T-helper 2 cell treated with Interferon-gamma antibody and Interleukin-4, amounts not matched to agents 5 μg/mL and 100 μg/mL, for 36 hours (primary cell): ENCODE measurements at regions not wholly inside any gene's neighbourhood (a gene's known extent, or its start where the extent isn't known, plus 50 kb on each side); places are given as distances from the start of the nearest gene placed in this dataset.

ENCODE experiments used
- DNase-seq: peaks from one replicate; pipeline ENCODE4 v3.0.0; 2021; ENCODE audit warnings: low spot score
- H3K27ac Mint-ChIP-seq: one replicate; pipeline ENCODE4 v1.8.0; 2021; ENCODE audit warnings: mild to moderate bottlenecking, mixed read lengths
- H3K27me3 Mint-ChIP-seq: one replicate; pipeline ENCODE4 v1.8.0; 2021; ENCODE audit warnings: low read depth, mixed read lengths
- H3K36me3 Mint-ChIP-seq: one replicate; pipeline ENCODE4 v1.8.0; 2021; ENCODE audit warnings: low read depth, mixed read lengths
- H3K4me1 Mint-ChIP-seq: one replicate; pipeline ENCODE4 v1.8.0; 2021; ENCODE audit warnings: low read depth, mixed read lengths
- H3K4me3 Mint-ChIP-seq: one replicate; pipeline ENCODE4 v1.8.0; 2022; ENCODE audit warnings: mild to moderate bottlenecking, moderate library complexity, mixed read lengths
- H3K9me3 Mint-ChIP-seq: one replicate; pipeline ENCODE4 v1.8.0; 2021; ENCODE audit warnings: mixed read lengths

DNA sequence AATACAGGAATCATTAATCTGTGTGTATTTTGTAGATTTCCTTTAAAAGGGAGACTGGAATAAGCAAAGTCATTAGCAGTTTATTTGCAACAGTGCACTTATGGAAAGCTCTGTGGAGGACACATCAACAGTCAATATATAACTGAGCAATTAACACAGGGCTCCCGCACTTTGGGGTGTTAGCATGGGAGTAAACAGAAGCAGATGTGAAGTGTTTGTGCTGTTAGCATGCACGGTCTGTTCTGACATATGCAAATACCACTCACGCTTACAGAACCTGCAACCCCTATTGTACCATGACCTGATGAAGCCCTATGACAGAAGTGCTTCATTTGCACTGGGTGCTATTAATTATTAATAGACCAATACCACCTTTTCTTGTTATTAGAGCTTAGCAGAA, 118.9 kb downstream of the PPP1R3A start:
- Mint-ChIP-seq H3K9me3 (no peaks in the 10 kb centered on the region), H3K36me3 (no peaks in the 10 kb centered on the region), H3K27me3 (no peaks in the 10 kb centered on the region), H3K4me1 (no peaks in the 10 kb centered on the region), H3K4me3 (no peak overlapping the region), H3K27ac (no peak overlapping the region)
- no peak for DNase-seq

DNA sequence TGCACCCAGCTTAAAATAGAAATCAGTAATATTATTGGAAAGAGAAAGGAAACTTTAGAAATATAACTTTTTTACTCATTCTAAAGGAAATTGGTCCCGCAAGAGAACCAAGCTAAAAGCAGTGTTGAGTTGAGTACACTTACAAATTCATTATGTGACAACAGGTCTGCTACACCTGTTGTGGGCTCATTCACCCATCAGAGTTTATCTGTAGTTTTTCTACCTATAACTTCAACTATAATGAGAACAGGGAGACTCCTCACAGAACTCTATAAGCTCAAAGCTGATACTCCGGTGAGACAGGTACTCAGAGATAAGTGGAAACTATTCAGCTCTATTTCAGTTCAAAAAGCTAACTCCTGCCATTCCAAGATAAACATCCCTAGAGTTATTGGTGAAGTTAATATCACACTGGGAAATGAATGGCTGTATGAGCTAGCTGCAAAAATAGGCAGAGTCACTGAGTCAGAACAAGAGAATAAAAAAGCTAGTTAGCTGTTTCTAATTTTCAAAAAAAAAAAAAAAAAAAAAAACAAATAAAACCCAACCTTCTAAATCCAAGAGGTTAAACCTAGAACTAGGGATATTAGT, 121.3 kb downstream of the PPP1R3A start:
- Mint-ChIP-seq H3K4me3 (no peak overlapping the region), H3K9me3 (no peaks in the 10 kb centered on the region), H3K27ac (no peak overlapping the region), H3K36me3 (no peaks in the 10 kb centered on the region), H3K27me3 (no peaks in the 10 kb centered on the region), H3K4me1 (no peaks in the 10 kb centered on the region)
- no peak for DNase-seq

DNA sequence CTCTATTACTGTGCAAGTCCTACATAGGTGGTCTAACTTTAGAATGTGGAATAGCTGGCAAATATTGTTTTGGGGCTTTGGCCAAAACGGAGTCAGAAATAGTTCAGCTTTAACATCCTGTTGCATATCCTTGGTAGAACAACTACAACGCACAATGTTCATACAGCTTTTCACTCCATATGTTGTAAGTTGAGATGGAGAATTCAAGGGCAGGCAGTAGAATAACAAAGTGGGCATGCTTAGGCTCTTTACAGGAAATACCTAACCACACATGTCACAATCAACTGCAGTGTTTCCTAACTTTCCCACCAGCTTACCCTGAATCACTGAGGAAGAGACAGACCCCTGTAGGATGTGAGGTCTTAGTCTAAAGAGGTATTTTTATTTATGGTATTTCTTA, 122.3 kb downstream of the PPP1R3A start:
- DNase-seq = no peak
- no peak overlapping the region for H3K27ac Mint-ChIP-seq
- H3K27me3 Mint-ChIP-seq = no peaks in the 10 kb centered on the region
- H3K9me3 Mint-ChIP-seq = no peaks in the 10 kb centered on the region
- no peaks in the 10 kb centered on the region for H3K36me3 Mint-ChIP-seq
- no peak overlapping the region for H3K4me3 Mint-ChIP-seq
- no peaks in the 10 kb centered on the region for H3K4me1 Mint-ChIP-seq

DNA sequence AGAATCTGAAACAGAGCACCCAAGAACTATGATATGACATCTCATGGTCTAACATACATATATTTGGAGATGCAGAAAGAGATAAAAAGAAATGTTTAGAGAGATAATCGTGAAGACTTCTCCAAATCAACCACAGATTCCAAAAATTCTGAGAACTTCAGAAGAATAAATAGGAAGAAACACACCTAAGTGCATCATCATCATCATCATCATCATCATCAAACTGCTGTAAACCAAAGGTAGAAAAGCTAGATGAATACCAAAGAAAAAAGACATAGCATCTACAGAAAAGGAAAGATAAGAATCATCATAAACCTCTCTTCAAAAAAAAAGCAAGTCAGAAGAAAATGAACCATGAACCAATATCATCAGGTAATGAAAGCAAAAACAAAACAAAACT, 124.2 kb downstream of the PPP1R3A start:
- no peaks in the 10 kb centered on the region for H3K4me1 Mint-ChIP-seq
- H3K4me3 Mint-ChIP-seq = no peak overlapping the region
- no peaks in the 10 kb centered on the region for H3K36me3 Mint-ChIP-seq
- no peak for DNase-seq
- no peak overlapping the region for H3K27ac Mint-ChIP-seq
- H3K27me3 Mint-ChIP-seq = no peaks in the 10 kb centered on the region
- H3K9me3 Mint-ChIP-seq = no peaks in the 10 kb centered on the region

DNA sequence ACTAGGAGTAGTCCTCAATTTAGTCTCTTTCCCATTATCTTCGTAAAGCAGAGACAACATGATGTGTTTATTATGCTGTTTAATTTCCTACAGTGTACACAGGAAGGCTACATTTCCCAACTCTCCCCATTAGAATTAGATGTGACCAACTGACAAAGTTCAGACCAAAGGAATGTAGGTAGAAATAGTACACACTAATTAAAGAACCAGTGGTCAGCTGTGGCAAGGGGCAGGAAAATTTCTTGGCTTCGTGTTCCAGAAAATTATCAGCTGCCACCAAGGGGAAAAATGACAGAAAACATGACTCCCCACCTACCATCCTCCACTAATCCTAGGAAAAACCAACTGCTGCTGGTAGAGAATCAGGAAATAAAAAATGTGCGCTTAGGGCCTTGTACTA, 125.6 kb downstream of the PPP1R3A start:
- Mint-ChIP-seq H3K36me3 (no peaks in the 10 kb centered on the region), H3K9me3 (no peaks in the 10 kb centered on the region), H3K27me3 (no peaks in the 10 kb centered on the region), H3K27ac (no peak overlapping the region), H3K4me3 (no peak overlapping the region), H3K4me1 (no peaks in the 10 kb centered on the region)
- DNase-seq = no peak

DNA sequence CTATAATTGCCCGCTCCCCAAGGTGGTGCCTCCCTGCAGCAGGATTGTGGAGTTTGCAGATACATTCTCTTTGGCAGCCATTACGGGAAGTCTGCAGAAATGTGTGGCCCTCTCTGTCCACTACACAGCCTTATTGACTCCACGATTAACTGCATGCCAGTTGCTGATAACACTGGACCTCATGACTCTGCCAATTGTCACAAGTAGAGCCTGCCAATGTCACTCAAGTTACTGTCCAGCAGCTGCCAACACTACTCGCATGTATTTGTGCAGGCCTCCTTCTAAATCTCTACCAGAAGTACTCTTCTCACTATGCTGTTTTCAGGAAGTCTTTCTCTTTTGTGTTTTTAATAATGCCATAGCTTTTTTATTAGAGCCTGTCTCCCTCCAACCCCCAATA, 128.8 kb downstream of the PPP1R3A start:
- Mint-ChIP-seq H3K4me1 (no peaks in the 10 kb centered on the region), H3K27ac (no peak overlapping the region), H3K9me3 (no peaks in the 10 kb centered on the region), H3K27me3 (no peaks in the 10 kb centered on the region), H3K36me3 (no peaks in the 10 kb centered on the region), H3K4me3 (no peak overlapping the region)
- DNase-seq = no peak

DNA sequence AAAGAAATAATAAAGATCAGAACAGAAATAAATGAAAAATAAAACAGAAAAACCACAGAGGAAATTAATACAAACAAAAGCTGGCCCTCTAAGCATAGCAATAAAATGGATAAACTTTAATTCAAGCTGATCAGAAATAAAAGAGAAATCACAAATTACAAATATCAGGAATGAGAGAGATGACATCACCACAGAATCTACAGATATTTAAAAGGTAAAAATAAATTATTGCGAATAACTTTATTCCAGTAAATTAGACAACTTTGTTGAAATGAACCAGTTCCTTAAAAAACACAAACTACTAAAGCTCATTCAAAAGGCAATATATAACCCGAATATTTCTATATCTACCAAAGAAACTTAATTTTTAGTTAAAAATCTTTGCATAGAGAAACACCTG, 131.7 kb downstream of the PPP1R3A start:
- H3K9me3 Mint-ChIP-seq = no peaks in the 10 kb centered on the region
- no peak for DNase-seq

DNA sequence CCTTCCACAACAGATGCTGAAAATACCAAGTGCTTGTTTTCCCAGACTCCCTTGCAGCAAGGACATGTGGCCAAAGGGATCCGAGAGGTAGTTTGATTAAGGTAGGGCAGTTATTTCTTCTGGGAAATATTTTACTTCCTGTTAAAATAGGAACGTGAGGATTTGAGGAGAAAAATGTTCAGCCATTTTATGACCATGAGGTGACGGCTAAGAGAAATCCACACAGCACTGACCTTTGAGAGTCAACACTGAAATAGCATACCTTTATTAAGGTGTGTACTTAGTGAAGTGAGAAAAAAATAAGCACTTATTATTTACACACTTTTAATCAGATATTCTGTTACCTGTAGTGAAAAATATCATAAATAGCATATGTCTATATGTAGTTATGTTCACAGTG, 133.9 kb downstream of the PPP1R3A start:
- Mint-ChIP-seq H3K9me3 (no peaks in the 10 kb centered on the region), H3K27ac (no peak overlapping the region), H3K36me3 (no peaks in the 10 kb centered on the region), H3K27me3 (no peaks in the 10 kb centered on the region), H3K4me1 (no peaks in the 10 kb centered on the region), H3K4me3 (no peak overlapping the region)
- DNase-seq = no peak

More for the DNA sequence above, 131.7 kb downstream of the PPP1R3A start:
- H3K27ac Mint-ChIP-seq = no peak overlapping the region
- no peak overlapping the region for H3K4me3 Mint-ChIP-seq
- no peaks in the 10 kb centered on the region for H3K27me3 Mint-ChIP-seq
- H3K4me1 Mint-ChIP-seq = no peaks in the 10 kb centered on the region
- no peaks in the 10 kb centered on the region for H3K36me3 Mint-ChIP-seq

DNA sequence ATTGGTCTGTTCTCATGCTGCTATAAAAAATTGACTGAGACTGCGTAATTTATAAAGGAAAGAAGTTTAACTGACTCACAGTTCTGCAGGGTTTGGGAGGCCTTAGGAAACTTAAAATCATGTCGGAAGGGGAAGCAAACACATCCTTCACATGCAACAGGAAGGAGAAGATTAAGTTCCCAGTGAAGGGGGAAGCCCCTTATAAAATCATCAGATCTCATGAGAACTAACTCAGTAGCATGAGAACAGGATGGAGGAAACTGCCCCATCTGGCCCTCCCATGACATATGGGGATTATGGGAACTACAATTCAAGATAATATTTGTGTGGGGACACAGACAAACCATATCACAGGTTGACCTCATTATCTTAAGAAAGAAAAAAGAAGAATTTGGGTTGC, 134.5 kb downstream of the PPP1R3A start:
- no peak for DNase-seq
- Mint-ChIP-seq H3K4me1 (no peaks in the 10 kb centered on the region), H3K9me3 (no peaks in the 10 kb centered on the region), H3K36me3 (no peaks in the 10 kb centered on the region), H3K27ac (no peak overlapping the region), H3K27me3 (no peaks in the 10 kb centered on the region), H3K4me3 (no peak overlapping the region)

DNA sequence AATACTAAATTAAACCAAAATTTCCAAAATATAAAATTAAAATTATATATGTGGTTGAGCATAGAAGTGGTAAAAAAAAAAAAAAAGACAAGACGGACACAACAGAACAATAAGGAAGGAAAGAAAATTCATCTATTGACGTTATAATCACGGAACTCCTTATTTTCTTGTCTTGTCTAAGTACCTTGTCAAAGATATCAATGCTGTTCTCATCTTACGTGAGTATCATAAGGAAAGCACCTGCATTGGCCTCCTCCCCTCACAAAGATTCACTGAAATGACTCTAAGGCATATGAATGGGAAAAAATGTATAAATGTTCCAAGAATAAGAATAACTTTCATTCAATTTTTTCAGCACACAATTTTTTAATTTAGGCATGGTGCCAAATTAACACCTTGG, 135.4 kb downstream of the PPP1R3A start:
- no peaks in the 10 kb centered on the region for H3K9me3 Mint-ChIP-seq
- H3K27me3 Mint-ChIP-seq = no peaks in the 10 kb centered on the region
- H3K4me3 Mint-ChIP-seq = no peak overlapping the region
- no peaks in the 10 kb centered on the region for H3K36me3 Mint-ChIP-seq
- DNase-seq = no peak
- no peak overlapping the region for H3K27ac Mint-ChIP-seq
- H3K4me1 Mint-ChIP-seq = no peaks in the 10 kb centered on the region

DNA sequence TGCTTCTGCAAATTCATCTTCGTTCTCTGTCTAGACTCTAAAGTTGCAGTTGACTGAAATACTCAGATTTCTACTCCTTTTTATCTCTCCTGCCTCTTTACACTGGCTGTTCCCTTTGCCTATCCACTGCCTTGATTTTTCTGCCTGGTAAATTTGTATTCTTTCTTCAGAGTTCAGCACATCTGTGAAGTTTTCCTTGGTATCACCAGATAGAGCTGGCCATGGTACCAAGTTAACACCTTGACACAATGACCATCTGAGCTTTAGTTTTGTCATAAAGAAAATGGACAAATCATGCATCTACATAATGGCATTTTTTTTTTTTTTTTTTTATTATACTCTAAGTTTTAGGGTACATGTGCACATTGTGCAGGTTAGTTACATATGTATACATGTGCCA, 143.0 kb downstream of the PPP1R3A start:
- Mint-ChIP-seq H3K36me3 (no peaks in the 10 kb centered on the region), H3K4me3 (no peak overlapping the region), H3K4me1 (no peaks in the 10 kb centered on the region), H3K27me3 (no peaks in the 10 kb centered on the region), H3K9me3 (no peaks in the 10 kb centered on the region), H3K27ac (no peak overlapping the region)
- no peak for DNase-seq

DNA sequence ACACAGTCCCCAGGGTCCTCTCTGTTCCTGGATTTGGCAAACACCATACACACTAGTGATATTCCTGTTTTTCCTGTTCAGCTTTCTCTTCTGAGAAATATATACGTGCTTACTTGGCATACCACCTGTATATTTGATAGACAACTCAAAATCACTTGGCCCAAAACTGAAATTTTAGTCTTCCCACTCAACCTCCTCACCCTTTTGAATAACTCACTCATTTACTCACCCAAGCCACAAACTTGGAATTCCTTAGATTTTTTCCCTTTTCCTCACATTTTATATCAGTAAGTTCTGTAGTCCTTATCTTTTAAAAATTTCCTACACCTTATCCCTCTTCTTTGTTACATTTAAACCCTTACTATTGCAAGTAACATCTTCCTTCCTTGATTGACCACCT, 143.4 kb downstream of the PPP1R3A start:
- Mint-ChIP-seq H3K27ac (no peak overlapping the region), H3K9me3 (no peaks in the 10 kb centered on the region), H3K36me3 (no peaks in the 10 kb centered on the region), H3K4me3 (no peak overlapping the region), H3K27me3 (no peaks in the 10 kb centered on the region), H3K4me1 (no peaks in the 10 kb centered on the region)
- no peak for DNase-seq

DNA sequence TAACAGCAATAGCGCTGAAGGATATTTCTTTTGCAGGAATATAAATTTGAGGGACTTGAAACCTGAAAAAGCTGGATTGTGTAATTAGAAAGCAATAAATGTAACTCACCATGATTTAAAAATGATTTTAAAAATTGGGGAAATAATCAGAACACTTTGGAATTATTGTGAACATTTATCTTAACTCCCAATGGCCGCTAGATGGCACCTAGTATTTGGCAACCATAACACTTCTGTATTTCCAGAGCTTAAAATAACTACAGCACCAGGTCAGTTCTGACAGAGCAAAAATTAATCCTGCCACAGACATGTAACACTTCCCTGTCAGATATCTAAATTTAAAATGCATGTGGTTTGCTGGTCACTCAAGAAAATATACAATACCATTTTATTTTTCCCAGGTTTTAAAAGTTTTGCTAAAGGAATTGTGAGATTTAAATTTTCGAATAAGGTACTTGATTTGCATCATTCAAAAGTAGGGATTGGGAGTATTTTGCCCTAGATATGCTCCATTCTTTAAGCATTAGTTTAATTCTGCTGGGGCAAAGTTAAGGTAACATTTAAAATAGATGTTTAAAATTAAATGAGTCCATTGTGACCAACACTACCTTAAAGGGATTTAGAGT, 144.5 kb downstream of the PPP1R3A start:
- Mint-ChIP-seq H3K4me1 (no peaks in the 10 kb centered on the region), H3K27ac (no peak overlapping the region), H3K9me3 (no peaks in the 10 kb centered on the region), H3K4me3 (no peak overlapping the region), H3K27me3 (no peaks in the 10 kb centered on the region), H3K36me3 (no peaks in the 10 kb centered on the region)
- DNase-seq = no peak

DNA sequence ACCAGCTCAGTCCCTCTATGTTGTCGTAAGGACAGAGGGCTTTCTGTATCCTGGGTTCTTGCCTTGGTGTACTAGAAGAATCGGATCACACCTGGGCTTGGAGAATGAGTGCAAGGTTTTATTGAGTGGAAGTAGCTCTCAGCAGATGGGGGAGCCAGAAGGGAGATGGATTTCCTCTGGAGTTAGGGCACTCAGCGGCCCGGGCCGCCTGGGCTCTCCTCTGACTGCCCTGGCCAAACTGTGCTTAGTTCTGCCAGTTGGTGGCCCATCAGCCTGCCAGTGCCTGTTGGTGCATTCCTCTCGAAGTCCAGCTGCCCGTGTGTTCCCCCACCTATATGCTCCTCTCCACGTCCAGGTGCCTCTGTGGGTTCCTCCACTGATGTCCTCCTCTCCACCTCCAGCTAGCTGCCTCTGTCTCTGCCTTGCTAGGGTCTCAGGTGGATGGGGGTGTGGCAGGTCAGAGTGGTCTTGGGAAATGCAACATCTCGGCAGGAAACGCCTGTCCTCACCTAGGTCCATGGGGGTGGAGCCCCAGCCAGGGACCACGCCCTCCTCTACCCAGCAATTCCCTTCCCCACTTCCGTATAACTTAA, 148.6 kb downstream of the PPP1R3A start:
- H3K4me1 Mint-ChIP-seq = no peaks in the 10 kb centered on the region
- no peaks in the 10 kb centered on the region for H3K9me3 Mint-ChIP-seq
- H3K27me3 Mint-ChIP-seq = no peaks in the 10 kb centered on the region
- no peak overlapping the region for H3K27ac Mint-ChIP-seq
- DNase-seq = no peak
- no peaks in the 10 kb centered on the region for H3K36me3 Mint-ChIP-seq
- H3K4me3 Mint-ChIP-seq = no peak overlapping the region

DNA sequence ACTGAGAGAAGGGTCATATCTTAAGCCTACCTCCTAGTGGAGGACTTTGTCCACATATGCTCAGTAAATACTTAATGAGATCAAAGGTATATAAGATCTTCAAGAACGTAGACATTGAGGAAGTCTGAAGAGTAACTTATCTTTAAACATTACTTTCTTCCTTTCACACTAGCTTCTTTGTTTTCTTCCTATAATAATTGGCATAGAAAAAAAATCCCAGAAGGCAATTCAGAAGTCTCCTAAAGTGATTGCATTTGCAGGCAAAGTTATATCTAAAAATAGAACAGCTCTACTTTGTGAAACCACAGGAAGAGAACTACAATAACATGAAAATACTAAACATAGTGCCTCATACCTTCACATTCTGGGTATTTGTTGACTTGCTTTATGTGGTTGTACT, 150.4 kb downstream of the PPP1R3A start:
- Mint-ChIP-seq H3K27me3 (no peaks in the 10 kb centered on the region), H3K36me3 (no peaks in the 10 kb centered on the region), H3K4me1 (no peaks in the 10 kb centered on the region), H3K27ac (no peak overlapping the region), H3K4me3 (no peak overlapping the region), H3K9me3 (no peaks in the 10 kb centered on the region)
- DNase-seq = no peak
